PC-3 (cell line): ENCODE measurements at regions not wholly inside any gene's neighbourhood (a gene's known extent, or its start where the extent isn't known, plus 50 kb on each side); places are given as distances from the start of the nearest gene placed in this dataset.

Experiments
- ATAC-seq: fragments of 200-7000 bp; cut with Tn5 transposase; 2 replicates; pipeline ENCODE4 v1.9.1; 2020; ENCODE audit warnings: mild to moderate bottlenecking, moderate library complexity
- BruUV-seq: library from RNA; stranded (reverse); fragments of 400-500 nt; replicated peaks from 2 replicates; lab custom pipeline; 2021; lab: Mats Ljungman, UMichigan
- CTCF ChIA-PET: fragments of 300-600 bp; sonication (Branson Sonifier 250); formaldehyde crosslinking; loops from one replicate; lab custom pipeline; 2022; ENCODE audit warnings: antibody characterized with exemption; lab: Charles Lee
- POLR2A ChIA-PET: fragments of 300-600 bp; sonication (Branson Sonifier 250); formaldehyde crosslinking; loops from one replicate; lab custom pipeline; 2022; ENCODE audit warnings: antibody characterized with exemption; ENCODE audit not compliant: unreplicated experiment; lab: Charles Lee
- DNase-seq: peaks from one replicate; pipeline ENCODE4 v3.0.0-alpha.2; 2015
- H2AFZ ChIP-seq: fragments of 300-600 bp; sonication (generic); 2 replicates; pipeline ENCODE4 v1.6.0; 2016; ENCODE audit warnings: antibody characterized with exemption, low read length
- H3F3A ChIP-seq: fragments of 300-600 bp; sonication (generic); one replicate; pipeline ENCODE4 v1.6.0; 2017; ENCODE audit warnings: antibody characterized with exemption, low read length, control low read depth, mild to moderate bottlenecking; ENCODE audit not compliant: unreplicated experiment
- H3K27ac ChIP-seq: fragments of 300-600 bp; sonication (generic); 2 replicates; pipeline ENCODE4 v1.5.1; 2016; ENCODE audit warnings: mild to moderate bottlenecking, low read length
- H3K27me3 ChIP-seq: fragments of 300-600 bp; sonication (generic); 2 replicates; pipeline ENCODE4 v1.6.1; 2016; ENCODE audit warnings: low read length, mixed read lengths
- H3K36me3 ChIP-seq: fragments of 300-600 bp; sonication (generic); 2 replicates; pipeline ENCODE4 v1.6.1; 2016; ENCODE audit warnings: low read depth, mixed run types, low read length, mixed read lengths
- H3K4me1 ChIP-seq: fragments of 300-600 bp; sonication (generic); 2 replicates; pipeline ENCODE4 v1.5.1; 2016; ENCODE audit warnings: low read length; ENCODE audit not compliant: insufficient read depth
- H3K4me2 ChIP-seq: fragments of 300-600 bp; sonication (generic); 2 replicates; pipeline ENCODE4 v1.6.0; 2016; ENCODE audit warnings: low read length
- H3K4me3 ChIP-seq: fragments of 300-600 bp; sonication (generic); 2 replicates; pipeline ENCODE4 v1.5.1; 2016; ENCODE audit warnings: mild to moderate bottlenecking, low read length, mixed read lengths
- H3K79me2 ChIP-seq: fragments of 300-600 bp; sonication (generic); 2 replicates; pipeline ENCODE4 v1.6.1; 2017; ENCODE audit warnings: low read length, mixed read lengths
- H3K9ac ChIP-seq: fragments of 300-600 bp; sonication (generic); 2 replicates; pipeline ENCODE4 v1.6.0; 2016; ENCODE audit warnings: mild to moderate bottlenecking, low read length
- H3K9me2 ChIP-seq: fragments of 300-600 bp; sonication (generic); replicated peaks from 2 replicates; pipeline ENCODE4 v1.6.1; 2016; ENCODE audit warnings: mixed run types, low read length, mixed read lengths
- H3K9me3 ChIP-seq: fragments of 300-600 bp; sonication (generic); 2 replicates; pipeline ENCODE4 v1.6.1; 2016; ENCODE audit warnings: low read length, mixed read lengths
- H4K20me1 ChIP-seq: fragments of 300-600 bp; sonication (generic); 2 replicates; pipeline ENCODE4 v1.6.1; 2016; ENCODE audit warnings: low read length, mixed read lengths
- EZH2 ChIP-seq: fragments of 300-600 bp; sonication (generic); IDR thresholded peaks from one replicate; pipeline ENCODE4 v1.6.1; 2017; ENCODE audit warnings: antibody characterized with exemption, mild to moderate bottlenecking, low read length; ENCODE audit not compliant: unreplicated experiment
- EZH2phosphoT487 ChIP-seq: fragments of 300-600 bp; sonication (generic); IDR thresholded peaks from 2 replicates; pipeline ENCODE4 v1.6.1; 2018; ENCODE audit warnings: mild to moderate bottlenecking, antibody characterized with exemption, low read length, borderline replicate concordance
- intact Hi-C: fragments of 100-400 bp; cut with micrococcal nuclease; formaldehyde crosslinking; loops from 2 replicates; pipeline ENCODE4 v1.9.0; 2023
- TF ChIP-seq, protein P1 (sequence below): fragments of 300-600 bp; sonication (generic); conservative IDR thresholded peaks from 2 replicates; pipeline ENCODE4 v1.5.1; 2017; ENCODE audit warnings: antibody characterized with exemption, low read depth, mild to moderate bottlenecking, low read length

- H3K27me3 ChIP-seq: no peaks in the 10 kb centered on the region
- H3K4me2 ChIP-seq: no peak overlapping the region
- no peaks in the 10 kb centered on the region for H3K9me3 ChIP-seq
- DNase-seq (no peak), ATAC-seq (no peak)
- CTCF ChIA-PET: no interaction called here
- TF ChIP-seq, protein P1, sequence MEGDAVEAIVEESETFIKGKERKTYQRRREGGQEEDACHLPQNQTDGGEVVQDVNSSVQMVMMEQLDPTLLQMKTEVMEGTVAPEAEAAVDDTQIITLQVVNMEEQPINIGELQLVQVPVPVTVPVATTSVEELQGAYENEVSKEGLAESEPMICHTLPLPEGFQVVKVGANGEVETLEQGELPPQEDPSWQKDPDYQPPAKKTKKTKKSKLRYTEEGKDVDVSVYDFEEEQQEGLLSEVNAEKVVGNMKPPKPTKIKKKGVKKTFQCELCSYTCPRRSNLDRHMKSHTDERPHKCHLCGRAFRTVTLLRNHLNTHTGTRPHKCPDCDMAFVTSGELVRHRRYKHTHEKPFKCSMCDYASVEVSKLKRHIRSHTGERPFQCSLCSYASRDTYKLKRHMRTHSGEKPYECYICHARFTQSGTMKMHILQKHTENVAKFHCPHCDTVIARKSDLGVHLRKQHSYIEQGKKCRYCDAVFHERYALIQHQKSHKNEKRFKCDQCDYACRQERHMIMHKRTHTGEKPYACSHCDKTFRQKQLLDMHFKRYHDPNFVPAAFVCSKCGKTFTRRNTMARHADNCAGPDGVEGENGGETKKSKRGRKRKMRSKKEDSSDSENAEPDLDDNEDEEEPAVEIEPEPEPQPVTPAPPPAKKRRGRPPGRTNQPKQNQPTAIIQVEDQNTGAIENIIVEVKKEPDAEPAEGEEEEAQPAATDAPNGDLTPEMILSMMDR: no peak
- TF ChIP-seq EZH2phosphoT487 (no peak), EZH2 (no peak)
- intact Hi-C loops: no loop called here
- POLR2A ChIA-PET: no interaction called here
- no peak overlapping the region for H2AFZ ChIP-seq
- no peaks in the 10 kb centered on the region for H3K79me2 ChIP-seq
- no TSS peak for BruUV-seq
- no peaks in the 10 kb centered on the region for H4K20me1 ChIP-seq
- H3F3A ChIP-seq: no peaks in the 10 kb centered on the region
- H3K9ac ChIP-seq: no peak overlapping the region
- no peak overlapping the region for H3K27ac ChIP-seq
- H3K4me1 ChIP-seq: no peaks in the 10 kb centered on the region
- no peaks in the 10 kb centered on the region for H3K36me3 ChIP-seq
- no peaks in the 10 kb centered on the region for H3K9me2 ChIP-seq
- H3K4me3 ChIP-seq: no peak overlapping the region
These were observed 842.6 kb upstream of the MANEA start for GRCh38 chr6:94734751-94735150.

DNA sequence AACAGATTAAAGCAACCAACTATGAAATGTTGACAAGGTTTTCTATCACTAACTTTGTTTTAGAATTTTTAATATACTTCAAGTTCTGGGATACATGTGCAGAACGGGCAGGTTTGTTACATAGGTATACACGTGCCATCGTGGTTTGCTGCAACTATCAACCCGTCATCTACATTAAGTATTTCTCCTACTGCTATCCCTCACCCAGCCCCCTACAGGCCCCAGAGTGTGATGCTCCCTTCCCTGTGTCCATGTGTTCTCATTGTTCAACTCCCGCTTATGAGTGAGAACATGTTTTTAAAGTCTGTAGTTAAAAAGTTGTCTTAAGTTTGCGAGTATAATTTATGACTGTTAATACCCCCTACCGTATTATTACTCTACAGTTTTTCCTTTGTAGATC is 844.3 kb upstream of the MANEA start:
- H3K9me3 ChIP-seq: no peaks in the 10 kb centered on the region
- H3K4me1 ChIP-seq: no peaks in the 10 kb centered on the region
- no peak overlapping the region for H3K9ac ChIP-seq
- no peaks in the 10 kb centered on the region for H3K79me2 ChIP-seq
- no peak overlapping the region for H3K4me3 ChIP-seq
- POLR2A ChIA-PET: no interaction called here
- H3F3A ChIP-seq: no peaks in the 10 kb centered on the region
- H3K9me2 ChIP-seq: no peaks in the 10 kb centered on the region
- DNase-seq: no peak
- H3K27ac ChIP-seq: no peak overlapping the region
- no peak overlapping the region for H3K4me2 ChIP-seq
- TF ChIP-seq, protein P1: no peak
- ATAC-seq: no peak
- H4K20me1 ChIP-seq: no peaks in the 10 kb centered on the region
- no TSS peak for BruUV-seq
- no peaks in the 10 kb centered on the region for H3K27me3 ChIP-seq
- H3K36me3 ChIP-seq: no peaks in the 10 kb centered on the region
- intact Hi-C loops: no loop called here
- no peak overlapping the region for H2AFZ ChIP-seq
- CTCF ChIA-PET: no interaction called here

DNA sequence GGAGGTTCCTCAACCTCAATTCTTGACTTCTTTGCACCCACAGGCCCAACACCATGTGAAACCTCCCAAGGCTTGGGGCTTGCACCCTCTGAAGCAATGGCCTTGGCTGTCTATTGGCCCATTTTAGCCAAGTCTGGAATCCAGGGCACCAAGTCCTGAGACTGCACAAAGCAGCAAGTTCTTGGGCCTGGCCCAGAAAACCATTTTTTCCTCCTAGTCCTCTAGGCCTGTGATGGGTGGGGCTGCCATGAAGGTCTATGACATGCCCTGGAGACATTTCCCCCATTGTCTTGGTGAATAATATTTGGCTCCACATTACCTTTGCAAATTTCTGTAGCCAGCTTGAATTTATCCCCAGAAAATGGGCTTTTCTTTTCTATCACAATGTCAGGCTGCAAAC is 849.6 kb upstream of the MANEA start:
- Histone ChIP-seq H4K20me1 (no peaks in the 10 kb centered on the region), H3F3A (no peaks in the 10 kb centered on the region), H3K4me1 (no peaks in the 10 kb centered on the region), H3K9me2 (no peaks in the 10 kb centered on the region), H3K27me3 (no peaks in the 10 kb centered on the region), H3K9me3 (no peaks in the 10 kb centered on the region), H3K79me2 (no peaks in the 10 kb centered on the region), H2AFZ (no peak overlapping the region), H3K4me2 (no peak overlapping the region), H3K9ac (no peak overlapping the region), H3K4me3 (no peak overlapping the region), H3K27ac (no peak overlapping the region), H3K36me3 (no peaks in the 10 kb centered on the region)
- TF ChIP-seq, protein P1: no peak
- TF ChIP-seq EZH2 (no peak), EZH2phosphoT487 (no peak)
- no peak for DNase-seq
- POLR2A ChIA-PET: no interaction called here
- no TSS peak for BruUV-seq
- no peak for ATAC-seq
- CTCF ChIA-PET: no interaction called here
- intact Hi-C loops: no loop called here
